H1 (cell line): ENCODE measurements at regions not wholly inside any gene's neighbourhood (a gene's known extent, or its start where the extent isn't known, plus 50 kb on each side); places are given as distances from the start of the nearest gene placed in this dataset.

Experiments used
- CHD2 ChIP-seq: IDR thresholded peaks from 2 replicates; pipeline ENCODE4 v1.6.1; 2012; ENCODE audit warnings: low read length, improper control_type of control experiment
- ZNF274 ChIP-seq: IDR thresholded peaks from 2 replicates; pipeline ENCODE4 v1.7.0; 2012; ENCODE audit warnings: low read length, borderline replicate concordance; ENCODE audit errors: extremely low read depth

DNA sequence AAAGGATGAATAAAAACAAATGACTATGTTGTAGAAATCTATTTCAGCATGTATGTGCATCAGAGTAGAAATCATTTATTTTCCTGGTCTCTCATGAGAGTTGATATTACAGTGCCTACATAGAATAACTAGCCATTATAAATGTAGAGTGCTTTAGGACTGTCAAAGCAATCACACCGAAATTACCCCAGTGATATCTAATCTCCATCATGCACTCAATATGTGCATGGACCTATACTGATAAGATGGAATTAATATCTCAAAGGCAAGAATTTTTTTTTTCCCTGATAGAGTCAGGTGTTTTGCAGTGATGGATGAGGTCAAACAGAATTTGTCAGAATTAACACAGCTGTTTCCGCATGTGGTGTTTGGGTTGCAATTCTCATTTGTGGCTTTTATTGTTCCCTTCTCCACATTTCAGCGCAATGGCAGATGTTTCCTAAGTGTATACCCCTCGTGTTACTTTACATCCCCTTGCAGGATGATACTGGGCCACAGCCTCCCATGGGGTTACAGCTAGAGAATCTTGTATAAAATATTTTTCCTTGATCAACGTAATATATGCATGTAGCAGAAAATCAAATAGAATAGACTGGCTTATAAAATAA lies 298.8 kb downstream of the RASEF start:
- TF ChIP-seq ZNF274, result no peak
- no peak for TF ChIP-seq CHD2
